ENCODE measurements at regions not wholly inside any gene's neighbourhood (a gene's known extent, or its start where the extent isn't known, plus 50 kb on each side); places are given as distances from the start of the nearest gene placed in this dataset.

DNA sequence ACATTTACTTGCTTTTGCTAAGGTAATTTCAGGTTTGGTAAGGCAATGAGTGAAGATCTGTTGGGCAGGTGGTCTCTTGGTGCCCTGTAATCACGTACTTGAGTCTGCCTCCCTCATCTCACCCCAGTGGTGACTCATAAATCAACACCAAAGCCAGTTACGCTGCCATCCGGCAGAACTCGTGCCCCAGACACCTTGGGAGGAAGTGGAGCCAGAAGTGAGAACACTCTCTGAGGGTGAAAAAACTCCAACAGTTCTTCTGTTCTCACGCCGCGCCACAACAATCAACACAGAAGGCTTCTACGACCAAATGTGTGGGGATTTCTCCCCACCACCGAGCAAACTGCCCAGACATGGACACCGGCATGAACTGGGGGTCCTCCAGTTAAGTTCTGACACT lies 206.2 kb downstream of the ARL4C start:
- no peak for TF ChIP-seq EZH2 (IDR thresholded peaks at IDR 0.05)
- no peak for TF ChIP-seq FOXP2 (optimal IDR thresholded peaks at IDR 0.05; ENCODE audit: control extremely low read depth, extremely low read length, insufficient read depth)
- no peak for TF ChIP-seq POLR2AphosphoS5 (IDR thresholded peaks at IDR 0.05; ENCODE audit: borderline replicate concordance, low read depth, low read length)
